PC-3 (cell line): ENCODE measurements at regions not wholly inside any gene's neighbourhood (a gene's known extent, or its start where the extent isn't known, plus 50 kb on each side); places are given as distances from the start of the nearest gene placed in this dataset.

Source experiments
- ATAC-seq: fragments of 200-7000 bp; cut with Tn5 transposase; 2 replicates; pipeline ENCODE4 v1.9.1; 2020; ENCODE audit warnings: mild to moderate bottlenecking, moderate library complexity
- BruUV-seq: library from RNA; stranded (reverse); fragments of 400-500 nt; replicated peaks from 2 replicates; lab custom pipeline; 2021; lab: Mats Ljungman, UMichigan
- CTCF ChIA-PET: fragments of 300-600 bp; sonication (Branson Sonifier 250); formaldehyde crosslinking; loops from one replicate; lab custom pipeline; 2022; ENCODE audit warnings: antibody characterized with exemption; lab: Charles Lee
- POLR2A ChIA-PET: fragments of 300-600 bp; sonication (Branson Sonifier 250); formaldehyde crosslinking; loops from one replicate; lab custom pipeline; 2022; ENCODE audit warnings: antibody characterized with exemption; ENCODE audit not compliant: unreplicated experiment; lab: Charles Lee
- DNase-seq: peaks from one replicate; pipeline ENCODE4 v3.0.0-alpha.2; 2015
- H2AFZ ChIP-seq: fragments of 300-600 bp; sonication (generic); 2 replicates; pipeline ENCODE4 v1.6.0; 2016; ENCODE audit warnings: antibody characterized with exemption, low read length
- H3F3A ChIP-seq: fragments of 300-600 bp; sonication (generic); one replicate; pipeline ENCODE4 v1.6.0; 2017; ENCODE audit warnings: antibody characterized with exemption, low read length, control low read depth, mild to moderate bottlenecking; ENCODE audit not compliant: unreplicated experiment
- H3K27ac ChIP-seq: fragments of 300-600 bp; sonication (generic); 2 replicates; pipeline ENCODE4 v1.5.1; 2016; ENCODE audit warnings: mild to moderate bottlenecking, low read length
- H3K27me3 ChIP-seq: fragments of 300-600 bp; sonication (generic); 2 replicates; pipeline ENCODE4 v1.6.1; 2016; ENCODE audit warnings: low read length, mixed read lengths
- H3K36me3 ChIP-seq: fragments of 300-600 bp; sonication (generic); 2 replicates; pipeline ENCODE4 v1.6.1; 2016; ENCODE audit warnings: low read depth, mixed run types, low read length, mixed read lengths
- H3K4me1 ChIP-seq: fragments of 300-600 bp; sonication (generic); 2 replicates; pipeline ENCODE4 v1.5.1; 2016; ENCODE audit warnings: low read length; ENCODE audit not compliant: insufficient read depth
- H3K4me2 ChIP-seq: fragments of 300-600 bp; sonication (generic); 2 replicates; pipeline ENCODE4 v1.6.0; 2016; ENCODE audit warnings: low read length
- H3K4me3 ChIP-seq: fragments of 300-600 bp; sonication (generic); 2 replicates; pipeline ENCODE4 v1.5.1; 2016; ENCODE audit warnings: mild to moderate bottlenecking, low read length, mixed read lengths
- H3K79me2 ChIP-seq: fragments of 300-600 bp; sonication (generic); 2 replicates; pipeline ENCODE4 v1.6.1; 2017; ENCODE audit warnings: low read length, mixed read lengths
- H3K9ac ChIP-seq: fragments of 300-600 bp; sonication (generic); 2 replicates; pipeline ENCODE4 v1.6.0; 2016; ENCODE audit warnings: mild to moderate bottlenecking, low read length
- H3K9me2 ChIP-seq: fragments of 300-600 bp; sonication (generic); replicated peaks from 2 replicates; pipeline ENCODE4 v1.6.1; 2016; ENCODE audit warnings: mixed run types, low read length, mixed read lengths
- H3K9me3 ChIP-seq: fragments of 300-600 bp; sonication (generic); 2 replicates; pipeline ENCODE4 v1.6.1; 2016; ENCODE audit warnings: low read length, mixed read lengths
- H4K20me1 ChIP-seq: fragments of 300-600 bp; sonication (generic); 2 replicates; pipeline ENCODE4 v1.6.1; 2016; ENCODE audit warnings: low read length, mixed read lengths
- CTCF ChIP-seq: fragments of 300-600 bp; sonication (generic); conservative IDR thresholded peaks from 2 replicates; pipeline ENCODE4 v1.5.1; 2017; ENCODE audit warnings: antibody characterized with exemption, low read depth, mild to moderate bottlenecking, low read length
- EZH2 ChIP-seq: fragments of 300-600 bp; sonication (generic); IDR thresholded peaks from one replicate; pipeline ENCODE4 v1.6.1; 2017; ENCODE audit warnings: antibody characterized with exemption, mild to moderate bottlenecking, low read length; ENCODE audit not compliant: unreplicated experiment
- EZH2phosphoT487 ChIP-seq: fragments of 300-600 bp; sonication (generic); IDR thresholded peaks from 2 replicates; pipeline ENCODE4 v1.6.1; 2018; ENCODE audit warnings: mild to moderate bottlenecking, antibody characterized with exemption, low read length, borderline replicate concordance
- intact Hi-C: fragments of 100-400 bp; cut with micrococcal nuclease; formaldehyde crosslinking; loops from 2 replicates; pipeline ENCODE4 v1.9.0; 2023

GRCh38 chr13:99652141-99652540 is 150.9 kb downstream of the TM9SF2 start:
- Histone ChIP-seq H3K27ac (no peak overlapping the region), H3K4me2 (no peak overlapping the region), H3F3A (no peaks in the 10 kb centered on the region), H3K27me3 (no peaks in the 10 kb centered on the region), H2AFZ (no peak overlapping the region), H3K9ac (no peak overlapping the region), H3K36me3 (no peaks in the 10 kb centered on the region), H3K4me3 (no peak overlapping the region), H3K4me1 (no peaks in the 10 kb centered on the region), H4K20me1 (no peaks in the 10 kb centered on the region), H3K79me2 (no peaks in the 10 kb centered on the region), H3K9me2 (no peaks in the 10 kb centered on the region), H3K9me3 (no peaks in the 10 kb centered on the region)
- CTCF ChIA-PET: interaction anchor here (0.6 kb wide), 1 partner anchor 265 kb away, joined by 3 read pairs; no protein-coding TSS in a partner anchor
- DNase-seq (no peak), ATAC-seq (no peak)
- no TSS peak for BruUV-seq
- POLR2A ChIA-PET: no interaction called here
- intact Hi-C loops: no loop called here
- TF ChIP-seq EZH2phosphoT487: no peak
- no peak for TF ChIP-seq EZH2
- no peak for TF ChIP-seq CTCF

GRCh38 chr13:99651016-99651415 is 149.7 kb downstream of the TM9SF2 start:
- POLR2A ChIA-PET: no interaction called here
- Histone ChIP-seq H3K27ac (no peak overlapping the region), H3K27me3 (no peaks in the 10 kb centered on the region), H3K4me3 (no peak overlapping the region), H3K9me2 (no peaks in the 10 kb centered on the region), H3K4me1 (no peaks in the 10 kb centered on the region), H3K9ac (no peak overlapping the region), H3K4me2 (no peak overlapping the region), H4K20me1 (no peaks in the 10 kb centered on the region), H3K36me3 (no peaks in the 10 kb centered on the region), H3K9me3 (no peaks in the 10 kb centered on the region), H2AFZ (no peak overlapping the region), H3K79me2 (no peaks in the 10 kb centered on the region), H3F3A (no peaks in the 10 kb centered on the region)
- no TSS peak for BruUV-seq
- TF ChIP-seq EZH2: no peak
- no peak for TF ChIP-seq EZH2phosphoT487
- no peak for TF ChIP-seq CTCF
- CTCF ChIA-PET: no interaction called here
- DNase-seq: no peak
- ATAC-seq: no peak
- intact Hi-C loops: no loop called here

- BruUV-seq: no TSS peak
- intact Hi-C loops: no loop called here
- Histone ChIP-seq H3K4me1 (no peaks in the 10 kb centered on the region), H2AFZ (no peak overlapping the region), H4K20me1 (no peaks in the 10 kb centered on the region), H3K4me2 (no peak overlapping the region), H3K36me3 (no peaks in the 10 kb centered on the region), H3K27me3 (no peaks in the 10 kb centered on the region), H3K79me2 (no peaks in the 10 kb centered on the region), H3K9me3 (no peaks in the 10 kb centered on the region), H3F3A (no peaks in the 10 kb centered on the region), H3K9ac (no peak overlapping the region), H3K4me3 (no peak overlapping the region), H3K27ac (no peak overlapping the region), H3K9me2 (no peaks in the 10 kb centered on the region)
- POLR2A ChIA-PET: no interaction called here
- CTCF ChIA-PET: no interaction called here
- ATAC-seq: no peak
- TF ChIP-seq EZH2 (no peak), CTCF (no peak), EZH2phosphoT487 (no peak)
- DNase-seq: no peak
These were observed 149.1 kb downstream of the TM9SF2 start for GRCh38 chr13:99650410-99650809.
